ENCODE measurements at regions not wholly inside any gene's neighbourhood (a gene's known extent, or its start where the extent isn't known, plus 50 kb on each side); places are given as distances from the start of the nearest gene placed in this dataset.

DNA sequence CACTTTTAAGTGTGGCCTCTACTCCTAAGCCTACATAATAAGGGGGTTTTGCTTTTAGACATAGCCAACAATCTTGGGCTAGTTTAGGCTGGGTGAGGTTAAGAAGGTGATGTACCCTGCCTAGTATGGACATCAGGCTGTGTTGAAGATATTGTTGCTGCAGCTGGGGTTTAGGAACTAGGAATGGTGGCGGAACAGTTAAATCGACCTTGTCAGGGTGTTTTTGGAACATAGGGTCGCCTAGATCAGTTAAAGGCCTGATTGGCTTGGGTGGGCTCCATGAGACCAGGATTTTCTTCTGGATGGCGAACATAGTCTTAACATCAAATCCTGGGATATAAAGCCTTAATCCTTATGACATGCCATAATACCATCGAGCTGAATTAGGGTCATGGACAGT, 156.1 kb downstream of the TRIM27 start:
- Histone ChIP-seq H4K20me1 (ENCODE audit: low read length) (no peaks in the 10 kb centered on the region), H3K4me1 (ENCODE audit: insufficient read depth, low read length) (no peaks in the 10 kb centered on the region), H3K9me3 (ENCODE audit: low read length) (no peaks in the 10 kb centered on the region), H3K4me3 (ENCODE audit: low read length) (no peak overlapping the region), H3K27ac (ENCODE audit: low read length) (no peak overlapping the region), H3K27me3 (ENCODE audit: low read length) (peaks cover 48% of the 10 kb centered on the region), H3K4me2 (ENCODE audit: low read length) (no peak overlapping the region), H3K79me2 (ENCODE audit: low read length) (no peaks in the 10 kb centered on the region), H3K9me2 (replicated peaks; ENCODE audit: low read length) (no peaks in the 10 kb centered on the region), H2AFZ (ENCODE audit: low read length) (no peak overlapping the region), H3K9ac (ENCODE audit: low read length) (no peak overlapping the region), H3F3A (ENCODE audit: low read length, unreplicated experiment) (no peaks in the 10 kb centered on the region), H3K36me3 (ENCODE audit: low read depth, low read length) (no peaks in the 10 kb centered on the region)
- DNase-seq (no peak), ATAC-seq (no peak)
- CTCF ChIA-PET = no interaction called here
- POLR2A ChIA-PET (ENCODE audit: unreplicated experiment) = no interaction called here
- no TSS peak for BruUV-seq (replicated peaks)
- intact Hi-C loops (cut with micrococcal nuclease) = no loop called here
- no peak for TF ChIP-seq EZH2phosphoT487 (IDR thresholded peaks at IDR 0.05; ENCODE audit: borderline replicate concordance, low read length)
- TF ChIP-seq EZH2 (IDR thresholded peaks at IDR 0.05; ENCODE audit: low read length, unreplicated experiment) = no peak
- TF ChIP-seq, protein P1, sequence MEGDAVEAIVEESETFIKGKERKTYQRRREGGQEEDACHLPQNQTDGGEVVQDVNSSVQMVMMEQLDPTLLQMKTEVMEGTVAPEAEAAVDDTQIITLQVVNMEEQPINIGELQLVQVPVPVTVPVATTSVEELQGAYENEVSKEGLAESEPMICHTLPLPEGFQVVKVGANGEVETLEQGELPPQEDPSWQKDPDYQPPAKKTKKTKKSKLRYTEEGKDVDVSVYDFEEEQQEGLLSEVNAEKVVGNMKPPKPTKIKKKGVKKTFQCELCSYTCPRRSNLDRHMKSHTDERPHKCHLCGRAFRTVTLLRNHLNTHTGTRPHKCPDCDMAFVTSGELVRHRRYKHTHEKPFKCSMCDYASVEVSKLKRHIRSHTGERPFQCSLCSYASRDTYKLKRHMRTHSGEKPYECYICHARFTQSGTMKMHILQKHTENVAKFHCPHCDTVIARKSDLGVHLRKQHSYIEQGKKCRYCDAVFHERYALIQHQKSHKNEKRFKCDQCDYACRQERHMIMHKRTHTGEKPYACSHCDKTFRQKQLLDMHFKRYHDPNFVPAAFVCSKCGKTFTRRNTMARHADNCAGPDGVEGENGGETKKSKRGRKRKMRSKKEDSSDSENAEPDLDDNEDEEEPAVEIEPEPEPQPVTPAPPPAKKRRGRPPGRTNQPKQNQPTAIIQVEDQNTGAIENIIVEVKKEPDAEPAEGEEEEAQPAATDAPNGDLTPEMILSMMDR (conservative IDR thresholded peaks at IDR 0.05; ENCODE audit: low read depth, low read length) = no peak

DNA sequence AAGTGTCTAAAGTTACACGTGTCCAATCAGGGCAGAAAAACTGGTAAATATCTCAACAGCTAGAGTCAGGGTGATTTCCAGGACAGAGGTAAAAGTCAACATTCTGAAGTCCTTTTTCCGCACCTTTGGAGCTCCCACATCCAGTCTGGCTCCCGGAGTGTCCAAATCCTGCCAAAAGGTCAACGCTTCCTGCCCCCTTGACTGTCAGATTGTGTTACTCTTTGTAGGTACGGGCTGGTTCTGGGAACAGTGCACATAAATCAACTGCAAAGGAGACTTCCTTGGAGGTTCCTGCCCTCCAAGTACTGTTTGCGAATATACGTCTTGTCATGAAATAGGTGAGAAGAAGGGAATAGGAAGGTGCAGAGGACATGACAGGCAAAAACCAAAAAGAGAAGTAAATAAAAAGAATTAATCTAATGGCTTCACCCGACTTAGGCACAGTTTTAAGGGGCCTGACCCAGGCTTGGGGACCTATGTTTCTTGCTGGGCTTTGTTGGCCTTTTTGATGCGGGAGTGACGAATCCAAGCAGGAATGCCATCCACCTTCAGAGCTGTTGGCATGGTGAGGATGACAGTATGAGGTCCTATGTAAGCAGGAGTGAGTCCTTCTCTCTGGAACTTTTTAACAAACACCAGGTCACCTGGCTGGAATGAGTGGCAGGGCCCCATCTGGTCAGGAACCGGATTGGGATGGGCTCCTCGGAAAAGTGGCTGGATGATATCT, 155.4 kb downstream of the TRIM27 start:
- Histone ChIP-seq H2AFZ (ENCODE audit: low read length) (no peak overlapping the region), H3K4me2 (ENCODE audit: low read length) (no peak overlapping the region), H3K9ac (ENCODE audit: low read length) (no peak overlapping the region), H3K36me3 (ENCODE audit: low read depth, low read length) (no peaks in the 10 kb centered on the region), H3K9me2 (replicated peaks; ENCODE audit: low read length) (no peaks in the 10 kb centered on the region), H3K27ac (ENCODE audit: low read length) (no peak overlapping the region), H3K4me1 (ENCODE audit: insufficient read depth, low read length) (no peaks in the 10 kb centered on the region), H3K79me2 (ENCODE audit: low read length) (no peaks in the 10 kb centered on the region), H3K27me3 (ENCODE audit: low read length) (peaks cover 54% of the 10 kb centered on the region), H3F3A (ENCODE audit: low read length, unreplicated experiment) (no peaks in the 10 kb centered on the region), H3K4me3 (ENCODE audit: low read length) (no peak overlapping the region), H3K9me3 (ENCODE audit: low read length) (no peaks in the 10 kb centered on the region), H4K20me1 (ENCODE audit: low read length) (no peaks in the 10 kb centered on the region)
- CTCF ChIA-PET = no interaction called here
- intact Hi-C loops (cut with micrococcal nuclease) = no loop called here
- POLR2A ChIA-PET (ENCODE audit: unreplicated experiment) = no interaction called here
- DNase-seq = no peak
- TF ChIP-seq EZH2 (IDR thresholded peaks at IDR 0.05; ENCODE audit: low read length, unreplicated experiment) (no peak), EZH2phosphoT487 (IDR thresholded peaks at IDR 0.05; ENCODE audit: borderline replicate concordance, low read length) (no peak)
- TF ChIP-seq, protein P1 (conservative IDR thresholded peaks at IDR 0.05; ENCODE audit: low read depth, low read length) = no peak
- ATAC-seq = no peak
- BruUV-seq (replicated peaks) = no TSS peak

DNA sequence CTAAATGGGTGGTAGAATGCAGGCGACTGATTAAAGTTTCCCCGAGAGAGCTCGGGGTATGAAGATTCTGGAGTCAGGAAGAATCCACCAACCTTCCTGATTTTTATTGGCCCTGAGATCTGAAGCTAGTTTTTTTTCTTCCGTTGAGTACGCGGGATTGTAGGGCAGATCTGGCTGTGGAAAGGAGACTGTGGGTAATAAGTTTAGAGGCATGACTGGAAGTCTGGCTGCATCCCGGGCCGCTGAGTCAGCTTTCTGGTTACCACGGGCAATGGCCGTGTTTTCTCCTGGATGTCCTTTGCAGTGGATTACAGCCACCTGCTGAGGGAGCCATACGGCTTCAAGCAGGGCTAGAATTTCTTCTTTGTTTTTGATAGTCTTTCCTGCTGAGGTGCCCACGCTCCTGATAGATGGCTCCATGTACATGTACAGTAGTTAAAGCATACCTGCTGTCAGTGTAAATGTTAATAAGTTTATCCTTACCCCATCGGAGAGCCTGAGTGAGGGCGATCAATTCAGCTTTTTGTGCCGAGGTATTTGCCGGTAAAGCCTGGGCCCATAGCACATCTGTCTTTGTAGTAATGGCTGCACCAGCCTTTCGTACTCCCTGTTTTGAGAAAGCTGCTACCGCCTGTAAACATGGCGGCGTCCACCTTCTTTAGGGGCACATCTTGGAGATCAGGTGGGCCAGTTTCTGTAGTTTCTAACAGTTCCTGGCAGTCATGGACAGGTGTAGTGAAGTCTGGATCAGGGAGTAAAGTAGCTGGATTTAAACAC, 154.0 kb downstream of the TRIM27 start:
- no peak overlapping the region for H3K9ac ChIP-seq (ENCODE audit: low read length)
- BruUV-seq (replicated peaks) = no TSS peak
- DNase-seq (peak; percentile 73), ATAC-seq (peak; percentile 69)
- no peak overlapping the region for H2AFZ ChIP-seq (ENCODE audit: low read length)
- H3K27ac ChIP-seq (ENCODE audit: low read length) = no peak overlapping the region
- no peaks in the 10 kb centered on the region for H3K9me2 ChIP-seq (replicated peaks; ENCODE audit: low read length)
- no peak overlapping the region for H3K4me2 ChIP-seq (ENCODE audit: low read length)
- H3K27me3 ChIP-seq (ENCODE audit: low read length) = peaks cover 64% of the 10 kb centered on the region
- H3K4me1 ChIP-seq (ENCODE audit: insufficient read depth, low read length) = no peaks in the 10 kb centered on the region
- H3K4me3 ChIP-seq (ENCODE audit: low read length) = no peak overlapping the region
- no peaks in the 10 kb centered on the region for H3K9me3 ChIP-seq (ENCODE audit: low read length)
- no peaks in the 10 kb centered on the region for H3K36me3 ChIP-seq (ENCODE audit: low read depth, low read length)
- POLR2A ChIA-PET (ENCODE audit: unreplicated experiment) = no interaction called here
- CTCF ChIA-PET = no interaction called here
- H3K79me2 ChIP-seq (ENCODE audit: low read length) = no peaks in the 10 kb centered on the region
- no peak for TF ChIP-seq EZH2phosphoT487 (IDR thresholded peaks at IDR 0.05; ENCODE audit: borderline replicate concordance, low read length)
- no peak for TF ChIP-seq EZH2 (IDR thresholded peaks at IDR 0.05; ENCODE audit: low read length, unreplicated experiment)
- TF ChIP-seq, protein P1 (conservative IDR thresholded peaks at IDR 0.05; ENCODE audit: low read depth, low read length) = peak; percentile 47
- H3F3A ChIP-seq (ENCODE audit: low read length, unreplicated experiment) = no peaks in the 10 kb centered on the region
- no peaks in the 10 kb centered on the region for H4K20me1 ChIP-seq (ENCODE audit: low read length)
- intact Hi-C loops (cut with micrococcal nuclease) = no loop called here

Data from PC-3 (cell line).